ENCODE measurements at regions not wholly inside any gene's neighbourhood (a gene's known extent, or its start where the extent isn't known, plus 50 kb on each side); places are given as distances from the start of the nearest gene placed in this dataset.

DNA sequence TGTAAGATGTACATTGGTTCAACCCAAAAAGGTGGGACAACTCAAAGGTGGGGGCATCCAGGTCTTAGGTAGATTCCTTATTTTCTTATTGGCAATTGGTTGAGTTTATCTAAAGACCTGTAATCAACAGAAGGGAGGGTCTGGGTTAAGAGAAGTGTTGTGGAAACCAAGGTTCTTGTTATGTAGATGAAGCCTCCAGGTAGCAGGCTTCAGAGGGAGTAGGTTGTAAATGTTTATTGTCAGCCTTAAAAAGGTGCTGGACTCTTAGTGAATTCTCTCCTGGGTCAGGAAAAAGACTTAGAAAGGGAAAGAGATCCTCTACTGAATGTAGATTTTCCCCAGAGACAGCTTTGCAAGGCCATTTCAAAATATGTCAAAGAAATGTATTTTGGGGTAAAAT is 125.3 kb upstream of the NDUFV2 start:
- DNase-seq: no peak
- H3K4me1 Mint-ChIP-seq (ENCODE audit: low read depth): no peaks in the 10 kb centered on the region
- no peaks in the 10 kb centered on the region for H3K27me3 Mint-ChIP-seq
- no peak overlapping the region for H3K4me3 ChIP-seq (ENCODE audit: low read length)
- intact Hi-C loops (cut with DNase I, micrococcal nuclease): no loop called here
- no peaks in the 10 kb centered on the region for H3K4me1 ChIP-seq (ENCODE audit: insufficient read depth, low read length)
- H3K9me3 ChIP-seq (ENCODE audit: control insufficient read depth in 1 of 2, insufficient read depth in 1 of 2, low read length in 2 of 2): no peaks in the 10 kb centered on the region
- H3K4me3 Mint-ChIP-seq: no peak overlapping the region
- no peaks in the 10 kb centered on the region for H3K9me3 Mint-ChIP-seq
- ATAC-seq (ENCODE audit: poor library complexity): no peak
- no peaks in the 10 kb centered on the region for H3K36me3 Mint-ChIP-seq (ENCODE audit: low read depth)
- no peak overlapping the region for H3K27ac ChIP-seq (ENCODE audit: low read depth in 1 of 2, low read length in 2 of 2)
- peaks cover 2% of the 10 kb centered on the region in 2 experiments for H3K27me3 ChIP-seq (ENCODE audit: control insufficient read depth in 1 of 2, insufficient read depth in 2 of 2, low read length in 2 of 2)
- H3K36me3 ChIP-seq (ENCODE audit: insufficient read depth, low read length): no peaks in the 10 kb centered on the region
- POLR2A ChIA-PET: no interaction called here
- CTCF ChIA-PET: no interaction called here
- H3K27ac Mint-ChIP-seq: no peak overlapping the region
- TF ChIP-seq, protein P1, sequence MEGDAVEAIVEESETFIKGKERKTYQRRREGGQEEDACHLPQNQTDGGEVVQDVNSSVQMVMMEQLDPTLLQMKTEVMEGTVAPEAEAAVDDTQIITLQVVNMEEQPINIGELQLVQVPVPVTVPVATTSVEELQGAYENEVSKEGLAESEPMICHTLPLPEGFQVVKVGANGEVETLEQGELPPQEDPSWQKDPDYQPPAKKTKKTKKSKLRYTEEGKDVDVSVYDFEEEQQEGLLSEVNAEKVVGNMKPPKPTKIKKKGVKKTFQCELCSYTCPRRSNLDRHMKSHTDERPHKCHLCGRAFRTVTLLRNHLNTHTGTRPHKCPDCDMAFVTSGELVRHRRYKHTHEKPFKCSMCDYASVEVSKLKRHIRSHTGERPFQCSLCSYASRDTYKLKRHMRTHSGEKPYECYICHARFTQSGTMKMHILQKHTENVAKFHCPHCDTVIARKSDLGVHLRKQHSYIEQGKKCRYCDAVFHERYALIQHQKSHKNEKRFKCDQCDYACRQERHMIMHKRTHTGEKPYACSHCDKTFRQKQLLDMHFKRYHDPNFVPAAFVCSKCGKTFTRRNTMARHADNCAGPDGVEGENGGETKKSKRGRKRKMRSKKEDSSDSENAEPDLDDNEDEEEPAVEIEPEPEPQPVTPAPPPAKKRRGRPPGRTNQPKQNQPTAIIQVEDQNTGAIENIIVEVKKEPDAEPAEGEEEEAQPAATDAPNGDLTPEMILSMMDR (IDR thresholded peaks at IDR 0.05): no peak

DNA sequence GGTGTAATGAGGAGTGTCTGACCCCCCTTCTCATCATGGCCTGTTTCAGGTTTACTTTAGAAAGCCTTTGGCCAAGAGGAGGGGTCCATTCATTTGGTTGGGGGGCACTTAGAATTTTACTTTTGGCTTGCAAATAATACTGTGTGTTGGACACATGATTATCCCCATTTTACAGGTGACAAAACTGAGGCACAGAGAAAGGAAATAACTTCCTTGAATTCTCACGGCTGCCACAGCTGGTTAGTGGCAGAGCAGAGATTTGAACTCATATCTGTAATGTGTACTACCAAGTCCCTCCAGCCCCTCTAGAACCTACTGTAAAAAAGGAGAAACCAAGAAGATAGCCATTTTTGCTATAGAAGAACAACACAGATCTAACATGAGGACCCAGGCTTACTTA is 124.8 kb upstream of the NDUFV2 start:
- H3K9me3 Mint-ChIP-seq: no peaks in the 10 kb centered on the region
- intact Hi-C loops (cut with DNase I, micrococcal nuclease): no loop called here
- ATAC-seq (ENCODE audit: poor library complexity): no peak

DNA sequence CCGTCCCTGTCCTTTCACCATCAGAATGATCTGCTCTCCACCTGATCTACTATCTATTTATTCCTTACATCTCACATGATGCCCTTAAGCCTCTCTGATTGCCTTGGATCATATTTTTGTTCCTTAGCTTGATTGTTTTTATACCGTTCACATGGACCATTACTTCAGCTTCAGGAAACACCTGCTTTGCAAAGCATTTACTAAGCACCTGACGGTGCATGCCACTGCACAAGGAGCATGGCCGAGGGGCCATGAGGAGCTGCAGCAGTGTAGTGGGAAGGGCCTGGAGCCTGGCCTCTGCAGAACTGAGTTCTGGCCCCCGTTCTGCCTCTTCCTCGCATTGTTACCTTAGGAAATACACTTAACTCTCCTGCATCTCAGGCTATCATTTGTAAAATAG is 124.1 kb upstream of the NDUFV2 start:
- no peak overlapping the region for H3K4me3 Mint-ChIP-seq
- H3K27me3 Mint-ChIP-seq: no peaks in the 10 kb centered on the region
- H3K36me3 Mint-ChIP-seq (ENCODE audit: low read depth): no peaks in the 10 kb centered on the region
- TF ChIP-seq, protein P1 (IDR thresholded peaks at IDR 0.05): no peak
- Histone ChIP-seq H3K9me3 (ENCODE audit: control insufficient read depth in 1 of 2, insufficient read depth in 1 of 2, low read length in 2 of 2) (no peaks in the 10 kb centered on the region), H3K36me3 (ENCODE audit: insufficient read depth, low read length) (no peaks in the 10 kb centered on the region), H3K27me3 (ENCODE audit: control insufficient read depth in 1 of 2, insufficient read depth in 2 of 2, low read length in 2 of 2) (no peaks in the 10 kb centered on the region), H3K4me1 (ENCODE audit: insufficient read depth, low read length) (no peaks in the 10 kb centered on the region), H3K4me3 (ENCODE audit: low read length) (no peak overlapping the region), H3K27ac (ENCODE audit: low read depth in 1 of 2, low read length in 2 of 2) (no peak overlapping the region)
- ATAC-seq (ENCODE audit: poor library complexity) (no peak), DNase-seq (no peak)
- H3K27ac Mint-ChIP-seq: no peak overlapping the region
- no peaks in the 10 kb centered on the region for H3K4me1 Mint-ChIP-seq (ENCODE audit: low read depth)
- intact Hi-C loops (cut with DNase I, micrococcal nuclease): no loop called here
- ChIA-PET POLR2A (no interaction called here), CTCF (no interaction called here)
- no peaks in the 10 kb centered on the region for H3K9me3 Mint-ChIP-seq

More for the DNA sequence above, 124.8 kb upstream of the NDUFV2 start:
- TF ChIP-seq, protein P1 (IDR thresholded peaks at IDR 0.05): no peak
- Histone ChIP-seq H3K9me3 (ENCODE audit: control insufficient read depth in 1 of 2, insufficient read depth in 1 of 2, low read length in 2 of 2) (no peaks in the 10 kb centered on the region), H3K27ac (ENCODE audit: low read depth in 1 of 2, low read length in 2 of 2) (no peak overlapping the region), H3K36me3 (ENCODE audit: insufficient read depth, low read length) (no peaks in the 10 kb centered on the region), H3K4me3 (ENCODE audit: low read length) (no peak overlapping the region), H3K4me1 (ENCODE audit: insufficient read depth, low read length) (no peaks in the 10 kb centered on the region), H3K27me3 (ENCODE audit: control insufficient read depth in 1 of 2, insufficient read depth in 2 of 2, low read length in 2 of 2) (no peaks in the 10 kb centered on the region)
- no peaks in the 10 kb centered on the region for H3K36me3 Mint-ChIP-seq (ENCODE audit: low read depth)
- H3K27ac Mint-ChIP-seq: no peak overlapping the region
- no peaks in the 10 kb centered on the region for H3K4me1 Mint-ChIP-seq (ENCODE audit: low read depth)
- no peak for DNase-seq
- no peaks in the 10 kb centered on the region for H3K27me3 Mint-ChIP-seq
- ChIA-PET POLR2A (no interaction called here), CTCF (no interaction called here)
- H3K4me3 Mint-ChIP-seq: no peak overlapping the region
